ENCODE measurements at regions not wholly inside any gene's neighbourhood (a gene's known extent, or its start where the extent isn't known, plus 50 kb on each side); places are given as distances from the start of the nearest gene placed in this dataset.

DNA sequence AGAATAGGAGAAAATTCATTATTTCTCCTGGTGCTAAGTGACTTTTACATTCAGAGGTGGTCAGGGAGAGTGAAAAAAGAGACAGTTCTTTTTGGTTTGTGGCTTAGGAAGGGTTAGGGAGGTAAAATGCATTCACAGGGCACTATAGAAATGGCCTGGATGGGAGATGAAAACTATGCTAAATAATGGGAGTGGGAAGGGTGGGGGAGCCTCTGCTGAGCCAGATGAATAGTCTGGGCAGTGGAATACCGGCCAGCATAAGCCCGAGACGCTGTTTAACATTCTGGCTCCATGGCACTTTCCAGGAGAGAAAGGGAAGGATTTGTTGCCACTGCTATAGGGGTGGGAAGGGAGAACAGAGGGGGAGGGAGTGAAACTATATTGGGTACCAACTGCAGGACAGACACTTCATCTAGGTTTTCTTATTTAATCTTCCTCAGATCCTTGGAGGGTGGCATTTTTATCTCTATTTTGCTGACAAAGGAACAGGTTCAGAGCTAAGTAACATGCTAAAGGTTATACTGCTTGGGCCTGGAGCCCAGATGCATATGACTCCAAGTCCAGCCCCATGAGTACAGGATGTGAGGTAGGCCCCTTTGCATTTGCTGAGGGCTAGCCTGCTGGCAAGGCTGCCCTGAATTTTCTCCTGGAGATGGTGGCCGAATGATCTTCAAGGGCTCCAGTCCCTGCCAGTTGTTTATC lies 372.4 kb downstream of the CCSER2 start:
- TF ChIP-seq, protein P1, sequence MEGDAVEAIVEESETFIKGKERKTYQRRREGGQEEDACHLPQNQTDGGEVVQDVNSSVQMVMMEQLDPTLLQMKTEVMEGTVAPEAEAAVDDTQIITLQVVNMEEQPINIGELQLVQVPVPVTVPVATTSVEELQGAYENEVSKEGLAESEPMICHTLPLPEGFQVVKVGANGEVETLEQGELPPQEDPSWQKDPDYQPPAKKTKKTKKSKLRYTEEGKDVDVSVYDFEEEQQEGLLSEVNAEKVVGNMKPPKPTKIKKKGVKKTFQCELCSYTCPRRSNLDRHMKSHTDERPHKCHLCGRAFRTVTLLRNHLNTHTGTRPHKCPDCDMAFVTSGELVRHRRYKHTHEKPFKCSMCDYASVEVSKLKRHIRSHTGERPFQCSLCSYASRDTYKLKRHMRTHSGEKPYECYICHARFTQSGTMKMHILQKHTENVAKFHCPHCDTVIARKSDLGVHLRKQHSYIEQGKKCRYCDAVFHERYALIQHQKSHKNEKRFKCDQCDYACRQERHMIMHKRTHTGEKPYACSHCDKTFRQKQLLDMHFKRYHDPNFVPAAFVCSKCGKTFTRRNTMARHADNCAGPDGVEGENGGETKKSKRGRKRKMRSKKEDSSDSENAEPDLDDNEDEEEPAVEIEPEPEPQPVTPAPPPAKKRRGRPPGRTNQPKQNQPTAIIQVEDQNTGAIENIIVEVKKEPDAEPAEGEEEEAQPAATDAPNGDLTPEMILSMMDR (tag by site-specific recombination; IDR thresholded peaks at IDR 0.05) = no peak
- TF ChIP-seq ZNF274 (IDR thresholded peaks at IDR 0.05; ENCODE audit: low read length) = no peak
- no peak for TF ChIP-seq ZNF274 (tag by site-specific recombination; IDR thresholded peaks at IDR 0.05; ENCODE audit: borderline replicate concordance)
- TF ChIP-seq ZNF610 (tag by site-specific recombination; IDR thresholded peaks at IDR 0.05; ENCODE audit: borderline replicate concordance) = no peak
- TF ChIP-seq ZNF121 (tag by site-specific recombination; IDR thresholded peaks at IDR 0.05) = no peak
- TF ChIP-seq, protein P2, sequence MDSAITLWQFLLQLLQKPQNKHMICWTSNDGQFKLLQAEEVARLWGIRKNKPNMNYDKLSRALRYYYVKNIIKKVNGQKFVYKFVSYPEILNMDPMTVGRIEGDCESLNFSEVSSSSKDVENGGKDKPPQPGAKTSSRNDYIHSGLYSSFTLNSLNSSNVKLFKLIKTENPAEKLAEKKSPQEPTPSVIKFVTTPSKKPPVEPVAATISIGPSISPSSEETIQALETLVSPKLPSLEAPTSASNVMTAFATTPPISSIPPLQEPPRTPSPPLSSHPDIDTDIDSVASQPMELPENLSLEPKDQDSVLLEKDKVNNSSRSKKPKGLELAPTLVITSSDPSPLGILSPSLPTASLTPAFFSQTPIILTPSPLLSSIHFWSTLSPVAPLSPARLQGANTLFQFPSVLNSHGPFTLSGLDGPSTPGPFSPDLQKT (IDR thresholded peaks at IDR 0.05; ENCODE audit: borderline replicate concordance, low read depth, low read length) = no peak
